Muscle of leg (tissue), 3 donors: ENCODE measurements at regions not wholly inside any gene's neighbourhood (a gene's known extent, or its start where the extent isn't known, plus 50 kb on each side); places are given as distances from the start of the nearest gene placed in this dataset.
"Not testable (repeated sequence)": the region's sequence is repeated elsewhere in the genome, so short reads cannot be mapped to it uniquely, and the experiment has no call there.

Experiments used
- DNase-seq: peaks from one replicate; pipeline ENCODE4 v3.0.0; 2013
- H3K27ac ChIP-seq: one replicate; pipeline ENCODE4 v1.5.1; 2013; ENCODE audit warnings: mild to moderate bottlenecking, low read length, control low read depth
- H3K27me3 ChIP-seq: one replicate; pipeline ENCODE4 v1.6.1; 2013; ENCODE audit warnings: low read length; ENCODE audit not compliant: control insufficient read depth, insufficient read depth
- H3K36me3 ChIP-seq: one replicate; pipeline ENCODE4 v1.6.1; 2013; ENCODE audit warnings: low read length; ENCODE audit not compliant: control insufficient read depth, insufficient read depth
- H3K4me1 ChIP-seq: one replicate; pipeline ENCODE4 v1.6.1; 2013; ENCODE audit warnings: low read length; ENCODE audit not compliant: control insufficient read depth, insufficient read depth
- H3K4me3 ChIP-seq: one replicate; pipeline ENCODE4 v1.5.1; 2013; ENCODE audit warnings: low read length, control low read depth
- H3K9me3 ChIP-seq: replicated peaks from 2 replicates; pipeline ENCODE4 v1.6.1; 2013; ENCODE audit warnings: low read depth, low read length; ENCODE audit not compliant: control insufficient read depth
- WGBS: methylation state at CpG from one replicate; pipeline ENCODE4 v1.1.5; 2013; ENCODE audit warnings: missing lambda C conversion rate; ENCODE audit not compliant: insufficient coverage; 5-methylcytosine and 5-hydroxymethylcytosine counted together

DNA sequence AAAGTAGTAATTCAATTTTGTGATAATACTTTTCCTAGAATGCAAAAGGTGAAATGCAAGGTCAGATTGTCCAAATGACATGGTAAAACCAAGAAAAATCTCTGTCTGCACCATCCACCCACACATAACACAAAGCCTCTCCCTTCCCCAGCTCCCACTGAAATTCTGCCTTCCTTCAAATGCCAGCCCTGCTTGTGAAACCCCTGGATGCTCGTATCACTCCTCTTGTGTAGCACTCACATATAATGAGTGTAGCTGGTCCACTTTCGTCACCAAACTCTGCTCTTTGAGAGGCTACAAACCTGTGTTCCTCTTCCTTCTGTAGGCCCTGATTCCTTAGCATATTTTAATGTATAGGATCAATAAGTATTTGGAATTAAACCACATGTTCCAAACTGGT is 123.6 kb upstream of the BEND6 start:
- no peaks in the 10 kb centered on the region for H3K9me3 ChIP-seq
- no peaks in the 10 kb centered on the region for H3K36me3 ChIP-seq
- H3K27ac ChIP-seq: no peak overlapping the region
- H3K27me3 ChIP-seq: no peaks in the 10 kb centered on the region
- DNase-seq: no peak
- no peaks in the 10 kb centered on the region for H3K4me1 ChIP-seq
- H3K4me3 ChIP-seq: no peak overlapping the region
- WGBS: 80% methylated on average over 1 of the region's 2 CpGs

DNA sequence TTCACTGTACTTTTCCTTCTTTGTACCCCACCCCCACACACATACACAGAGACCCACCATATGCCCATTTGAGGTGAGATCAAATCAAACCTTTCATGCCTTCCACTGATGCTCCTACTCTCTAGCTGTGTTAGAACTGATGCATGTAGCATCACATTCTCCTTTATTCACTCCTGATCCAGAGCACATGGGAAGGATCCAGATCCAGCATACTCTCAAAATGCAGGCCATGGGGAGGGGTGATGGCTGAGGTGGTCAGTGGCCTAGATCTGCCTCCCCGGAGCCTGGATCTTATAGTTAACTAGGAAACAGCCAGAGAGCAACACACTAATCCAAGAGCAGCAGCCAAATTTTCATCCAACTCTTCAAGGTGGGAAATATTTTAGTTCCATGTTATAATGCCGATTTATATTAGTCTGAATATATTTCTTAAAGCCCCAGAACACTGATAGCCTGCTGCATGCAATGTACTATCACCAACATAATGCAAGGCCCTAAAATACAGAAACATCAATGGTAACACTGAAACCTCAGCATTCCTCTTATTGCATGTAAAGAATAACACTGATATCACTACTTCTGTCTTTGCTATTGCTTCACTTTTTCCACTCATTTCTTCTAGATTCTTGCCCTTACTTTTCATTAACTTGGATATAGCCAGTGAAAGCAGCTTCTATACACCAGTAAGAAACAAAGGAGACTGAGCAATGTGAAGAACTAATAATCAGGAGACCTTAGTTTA is 126.8 kb upstream of the BEND6 start:
- Histone ChIP-seq H3K27me3 (no peaks in the 10 kb centered on the region), H3K36me3 (no peaks in the 10 kb centered on the region), H3K4me1 (no peaks in the 10 kb centered on the region), H3K9me3 (no peaks in the 10 kb centered on the region), H3K27ac (no peak overlapping the region), H3K4me3 (no peak overlapping the region)
- no CpG with 5 or more reads among the region's 2 CpGs for whole genome bisulfite sequencing
- no peak for DNase-seq

DNA sequence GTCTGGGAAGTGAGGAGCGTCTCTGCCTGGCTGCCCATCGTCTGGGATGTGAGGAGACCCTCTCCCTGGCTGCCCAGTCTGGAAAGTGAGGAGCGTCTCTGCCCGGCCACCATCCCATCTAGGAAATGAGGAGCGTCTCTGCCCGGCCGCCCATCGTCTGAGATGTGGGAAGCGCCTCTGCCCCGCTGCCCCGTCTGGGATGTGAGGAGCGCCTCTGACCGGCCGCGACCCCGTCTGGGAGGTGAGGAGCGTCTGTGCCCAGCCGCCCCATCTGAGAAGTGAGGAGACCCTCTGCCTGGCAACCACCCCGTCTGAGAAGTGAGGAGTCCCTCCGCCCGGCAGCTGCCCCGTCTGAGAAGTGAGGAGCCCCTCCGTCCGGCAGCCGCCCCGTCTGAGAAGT is 130.5 kb upstream of the BEND6 start:
- H3K9me3 ChIP-seq, H3K27ac ChIP-seq: not testable (repeated sequence)

DNA sequence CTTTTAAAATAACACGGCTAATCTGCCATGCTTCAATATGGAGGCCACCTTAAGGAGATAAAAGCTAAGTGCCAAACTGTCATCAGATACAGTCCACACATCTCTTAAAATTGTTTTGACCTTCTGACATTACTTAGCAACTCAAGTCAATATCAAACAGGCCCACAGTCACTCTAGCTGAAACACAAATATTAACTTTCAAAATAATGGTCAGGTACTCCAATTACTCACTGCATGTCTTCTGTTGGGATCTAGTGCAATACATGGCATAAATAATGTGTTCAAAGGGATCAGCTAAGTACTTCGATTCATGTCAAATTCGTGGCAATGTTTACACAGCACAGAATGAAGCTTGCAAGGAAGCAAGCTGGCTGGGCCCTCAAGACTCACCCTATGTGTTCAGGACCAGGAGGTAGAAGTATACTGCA is 133.9 kb upstream of the BEND6 start:
- H3K4me3 ChIP-seq: no peak overlapping the region
- no peak for DNase-seq
- no peaks in the 10 kb centered on the region for H3K4me1 ChIP-seq
- no peaks in the 10 kb centered on the region for H3K36me3 ChIP-seq
- no peak overlapping the region for H3K27ac ChIP-seq
- 67% methylated on average over 3 of the region's 3 CpGs for WGBS
- H3K27me3 ChIP-seq: no peaks in the 10 kb centered on the region
- no peaks in the 10 kb centered on the region for H3K9me3 ChIP-seq

More for the DNA sequence above, 130.5 kb upstream of the BEND6 start:
- not testable (repeated sequence) for H3K4me1 ChIP-seq, H3K36me3 ChIP-seq, DNase-seq, H3K4me3 ChIP-seq, H3K27me3 ChIP-seq
- 92% methylated on average over 2 of the region's 26 CpGs for WGBS

DNA sequence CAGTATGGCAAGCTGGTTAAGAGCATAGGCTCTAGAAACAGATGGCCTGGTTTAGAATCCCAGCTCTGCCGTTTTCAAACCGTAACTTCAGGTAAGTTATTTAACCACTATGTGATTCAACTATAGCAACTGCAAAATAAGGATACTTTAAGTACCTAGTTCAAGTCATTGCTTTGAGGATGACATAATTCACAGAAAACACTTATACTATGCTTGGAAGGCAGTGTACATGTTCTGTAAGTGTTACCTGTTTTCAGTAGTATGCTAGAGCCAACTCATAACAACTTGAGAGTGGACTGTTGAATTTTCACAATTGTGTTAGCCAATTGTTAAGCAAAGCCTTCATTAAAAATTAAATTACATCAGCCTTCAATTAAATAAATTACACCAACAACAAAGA is 134.8 kb upstream of the BEND6 start:
- no peak for DNase-seq
- H3K4me3 ChIP-seq: no peak overlapping the region
- no peaks in the 10 kb centered on the region for H3K4me1 ChIP-seq
- WGBS: no CpG with 5 or more reads among the region's 2 CpGs
- H3K27me3 ChIP-seq: no peaks in the 10 kb centered on the region
- H3K9me3 ChIP-seq: no peaks in the 10 kb centered on the region
- H3K27ac ChIP-seq: no peak overlapping the region
- H3K36me3 ChIP-seq: no peaks in the 10 kb centered on the region

DNA sequence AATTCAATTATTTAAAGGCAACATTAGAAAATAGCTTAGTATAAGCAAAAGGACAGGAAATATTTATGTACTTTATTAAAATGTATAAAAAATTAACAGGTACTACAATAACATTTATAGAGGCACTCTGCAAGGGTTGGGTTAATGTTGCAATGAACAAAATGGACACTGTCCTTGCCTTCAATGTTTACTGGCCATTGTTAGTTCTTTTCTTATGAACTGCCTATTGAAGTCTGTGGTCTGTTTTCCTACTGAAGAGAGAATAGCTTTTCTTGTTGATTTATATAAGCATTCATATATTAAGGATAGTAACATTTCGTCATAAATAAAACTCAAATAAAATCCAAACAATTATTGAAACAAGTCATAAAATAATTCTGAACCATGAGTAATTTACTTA is 135.3 kb upstream of the BEND6 start:
- WGBS: no CpG with 5 or more reads among the region's 1 CpG
- Histone ChIP-seq H3K27ac (no peak overlapping the region), H3K4me1 (no peaks in the 10 kb centered on the region), H3K36me3 (no peaks in the 10 kb centered on the region), H3K9me3 (no peaks in the 10 kb centered on the region), H3K4me3 (no peak overlapping the region), H3K27me3 (no peaks in the 10 kb centered on the region)
- DNase-seq: no peak

DNA sequence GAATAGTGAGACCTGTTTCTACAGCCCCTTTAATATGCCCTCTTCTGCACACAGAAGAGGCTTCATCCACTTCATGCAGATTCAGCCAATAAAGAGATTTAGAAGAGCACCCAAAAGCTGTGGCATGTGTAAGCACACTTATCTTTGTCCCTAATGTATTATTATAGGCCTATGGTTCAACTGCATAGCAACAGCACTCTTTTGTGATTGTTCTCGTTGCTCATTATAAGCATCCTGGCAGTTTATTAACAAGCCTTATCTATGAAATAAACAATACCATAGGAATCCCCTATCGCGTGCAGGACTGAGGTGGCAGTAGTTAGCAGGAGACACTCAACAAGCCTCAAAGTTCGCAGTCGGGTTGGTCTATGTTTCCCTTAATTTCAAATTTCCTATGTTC is 138.5 kb upstream of the BEND6 start:
- Histone ChIP-seq H3K36me3 (no peaks in the 10 kb centered on the region), H3K4me3 (no peak overlapping the region), H3K4me1 (peaks cover 2% of the 10 kb centered on the region), H3K9me3 (no peaks in the 10 kb centered on the region), H3K27ac (no peak overlapping the region), H3K27me3 (no peaks in the 10 kb centered on the region)
- DNase-seq: no peak
- no CpG with 5 or more reads among the region's 5 CpGs for WGBS

DNA sequence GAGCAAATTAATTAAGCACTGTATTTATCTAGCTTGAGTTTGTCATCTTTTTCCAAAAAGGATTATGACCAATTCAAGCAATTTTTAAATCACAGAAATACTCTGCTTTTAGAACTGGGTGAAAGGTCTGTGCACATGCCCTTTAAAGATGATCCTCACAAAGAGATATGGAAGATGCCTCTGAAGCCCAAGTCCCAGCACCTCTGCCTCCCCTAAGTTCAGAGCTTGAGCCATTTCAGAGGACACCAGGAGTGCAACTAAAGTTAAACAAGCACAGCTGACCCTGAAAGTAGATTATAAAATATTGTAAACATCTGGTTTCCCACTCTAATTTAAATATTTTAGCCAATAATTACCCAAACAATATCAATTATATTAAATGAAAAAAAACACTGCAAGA is 139.5 kb upstream of the BEND6 start:
- no peak overlapping the region for H3K27ac ChIP-seq
- no peaks in the 10 kb centered on the region for H3K9me3 ChIP-seq
- no peak for DNase-seq
- no peaks in the 10 kb centered on the region for H3K27me3 ChIP-seq
- no peaks in the 10 kb centered on the region for H3K36me3 ChIP-seq
- H3K4me3 ChIP-seq: no peak overlapping the region
- H3K4me1 ChIP-seq: peaks cover 2% of the 10 kb centered on the region

DNA sequence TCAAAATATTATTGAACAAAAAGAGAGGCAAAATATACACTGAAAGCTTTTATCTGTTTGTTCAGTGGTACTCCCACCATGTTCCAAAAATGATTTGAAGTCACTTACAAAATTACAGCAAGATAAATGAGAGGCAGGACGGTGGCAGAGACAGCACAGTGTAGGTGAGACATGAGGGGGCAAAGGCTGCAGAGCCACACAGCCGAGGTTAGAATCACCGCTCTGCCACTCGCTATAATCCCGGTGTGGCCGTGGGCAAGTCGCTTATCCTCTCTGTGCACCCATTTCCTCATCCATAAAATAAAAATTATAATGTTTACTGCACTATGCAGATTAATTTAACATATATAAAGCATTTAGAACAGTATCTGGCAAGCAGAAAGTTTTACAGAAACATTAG is 140.1 kb upstream of the BEND6 start:
- no peak for DNase-seq
- Histone ChIP-seq H3K36me3 (no peaks in the 10 kb centered on the region), H3K9me3 (no peaks in the 10 kb centered on the region), H3K27me3 (no peaks in the 10 kb centered on the region), H3K27ac (no peak overlapping the region), H3K4me3 (no peak overlapping the region), H3K4me1 (peaks cover 2% of the 10 kb centered on the region)
- 50% methylated on average over 1 of the region's 7 CpGs for WGBS

DNA sequence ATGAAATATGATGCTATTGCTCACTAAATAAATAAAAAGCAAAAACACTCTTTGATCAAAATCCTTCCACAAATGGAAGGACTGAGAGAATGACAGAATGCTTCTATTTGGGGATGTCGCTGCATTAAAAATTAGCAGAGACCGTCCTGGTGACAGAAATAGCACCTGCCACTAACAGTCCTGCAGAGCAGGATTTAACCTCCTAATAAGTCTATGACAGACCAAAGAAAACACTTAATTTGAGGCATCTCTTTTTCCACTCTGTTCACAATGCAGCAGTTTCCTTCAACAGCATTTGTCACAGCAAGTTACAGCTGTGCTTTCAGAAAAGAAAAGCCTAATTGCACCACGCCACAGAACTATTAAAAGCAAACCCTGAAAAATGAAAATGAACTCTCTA is 140.6 kb upstream of the BEND6 start:
- Histone ChIP-seq H3K4me1 (peaks cover 2% of the 10 kb centered on the region), H3K9me3 (no peaks in the 10 kb centered on the region), H3K4me3 (no peak overlapping the region), H3K27ac (no peak overlapping the region), H3K27me3 (no peaks in the 10 kb centered on the region), H3K36me3 (no peaks in the 10 kb centered on the region)
- peak; percentile 19 for DNase-seq
- WGBS: 37% methylated on average over 2 of the region's 3 CpGs

DNA sequence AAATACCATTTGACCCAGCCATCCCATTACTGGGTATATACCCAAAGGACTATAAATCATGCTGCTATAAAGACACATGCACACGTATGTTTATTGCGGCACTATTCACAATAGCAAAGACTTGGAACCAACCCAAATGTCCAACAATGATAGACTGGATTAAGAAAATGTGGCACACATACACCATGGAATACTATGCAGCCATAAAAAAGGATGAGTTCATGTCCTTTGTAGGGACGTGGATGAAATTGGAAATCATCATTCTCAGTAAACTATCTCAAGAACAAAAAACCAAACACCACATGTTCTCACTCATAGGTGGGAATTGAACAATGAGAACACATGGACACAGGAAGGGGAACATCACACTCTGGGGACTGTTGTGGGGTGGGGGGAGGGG is 142.1 kb upstream of the BEND6 start:
- WGBS: no CpG with 5 or more reads among the region's 3 CpGs
- not testable (repeated sequence) for H3K4me1 ChIP-seq, H3K4me3 ChIP-seq, H3K36me3 ChIP-seq, H3K9me3 ChIP-seq, H3K27ac ChIP-seq, DNase-seq, H3K27me3 ChIP-seq
